Activated T-cell treated with anti-CD3 and anti-CD28 coated beads for 48 hours (primary cell): ENCODE measurements at regions not wholly inside any gene's neighbourhood (a gene's known extent, or its start where the extent isn't known, plus 50 kb on each side); places are given as distances from the start of the nearest gene placed in this dataset.
"Not testable (repeated sequence)": the region's sequence is repeated elsewhere in the genome, so short reads cannot be mapped to it uniquely, and the experiment has no call there.

Source experiments
- DNase-seq: peaks from one replicate; pipeline ENCODE4 v3.0.0-alpha.2; 2020; ENCODE audit warnings: low read depth

DNA sequence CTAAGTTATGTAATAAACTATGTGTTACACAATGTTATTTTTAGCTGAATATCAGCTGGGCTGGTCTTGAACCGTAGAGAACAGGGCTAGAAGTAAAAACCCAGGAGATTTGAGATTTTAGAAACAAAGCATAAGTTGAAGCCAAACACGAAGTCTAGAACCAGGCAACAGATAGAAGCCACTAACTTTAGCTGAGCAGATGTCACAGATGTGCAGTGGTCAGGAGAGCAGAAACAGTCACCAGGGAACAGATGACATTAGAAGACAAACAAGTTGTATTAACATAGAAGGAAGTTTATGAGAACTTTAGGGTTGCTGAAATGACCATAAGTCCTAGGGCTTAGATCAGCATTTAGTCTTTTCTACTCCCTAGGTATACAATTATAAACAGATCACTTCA, 731.0 kb downstream of the ZNF385D start:
- no peak for DNase-seq

DNA sequence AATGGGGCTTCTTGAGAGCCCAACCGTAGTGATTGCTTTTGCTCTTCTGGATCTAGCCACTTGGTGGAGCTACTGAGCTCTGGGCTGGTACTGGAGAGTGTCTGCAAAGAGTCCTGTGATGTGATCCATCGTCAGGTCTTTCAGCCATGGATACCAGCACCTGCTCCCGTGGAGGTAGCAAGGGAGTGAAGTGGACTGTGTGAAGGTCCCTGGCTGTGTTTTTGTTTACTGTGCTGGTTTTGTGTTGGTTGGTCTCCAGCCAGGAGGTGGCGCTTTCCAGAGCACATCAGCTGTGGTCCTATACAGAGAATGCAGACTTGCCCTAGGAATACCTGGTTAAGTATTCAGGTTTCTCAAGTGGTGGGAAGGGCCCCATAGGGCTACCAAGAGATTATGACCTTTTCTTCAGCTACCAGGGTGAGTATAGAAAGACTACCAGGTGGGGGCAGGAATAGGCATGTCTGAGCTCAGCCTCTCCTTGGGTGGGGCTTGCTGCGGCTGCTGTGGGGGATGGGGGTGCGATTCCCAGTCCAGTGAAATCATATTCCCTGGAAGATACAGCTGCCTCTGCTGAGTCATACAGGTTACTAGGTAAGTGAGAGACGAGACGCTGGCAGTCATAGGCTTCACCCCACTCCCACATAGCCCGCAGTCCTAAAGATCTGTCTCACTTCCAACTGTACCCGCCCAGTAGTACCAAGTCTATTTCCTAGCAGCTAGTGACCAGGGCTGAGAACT, 733.7 kb downstream of the ZNF385D start:
- DNase-seq: no peak

DNA sequence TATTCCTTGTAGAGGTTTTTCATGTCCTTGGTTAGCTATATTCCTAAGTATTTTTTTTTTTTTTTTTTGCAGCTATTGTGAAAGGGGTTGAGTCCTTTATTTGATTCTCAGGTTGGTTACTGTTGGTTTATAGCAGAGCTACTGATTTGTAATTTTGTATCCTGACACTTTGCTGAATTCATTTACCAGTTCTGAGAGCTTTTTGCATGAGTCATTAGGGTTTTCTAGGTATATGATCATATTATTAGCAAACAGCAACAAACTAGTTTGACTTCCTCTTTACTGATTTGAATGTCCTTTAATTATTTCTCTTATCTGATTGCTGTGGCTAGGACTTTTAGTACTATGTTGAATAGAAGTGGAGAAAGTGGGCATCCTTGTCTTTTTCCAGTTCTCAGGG, 737.4 kb downstream of the ZNF385D start:
- DNase-seq: no peak

DNA sequence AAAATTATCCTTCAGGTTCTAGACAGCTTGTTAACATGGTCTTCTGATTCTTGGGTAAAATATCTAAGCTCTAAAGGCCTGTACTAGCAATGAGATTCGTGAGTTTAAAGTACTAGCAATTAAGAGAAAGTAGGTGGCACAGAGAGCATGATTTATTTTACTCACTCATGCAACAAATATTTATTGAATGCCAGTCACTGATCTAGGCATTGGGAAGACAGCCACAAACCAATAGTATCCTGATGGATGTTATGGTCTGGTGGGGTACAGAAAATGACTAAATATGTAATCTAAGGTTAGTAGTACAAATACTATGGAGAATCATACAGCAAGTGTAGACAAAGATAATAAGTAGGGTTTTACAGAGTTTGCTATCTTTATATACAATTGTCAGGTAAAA, 751.3 kb downstream of the ZNF385D start:
- DNase-seq: no peak

DNA sequence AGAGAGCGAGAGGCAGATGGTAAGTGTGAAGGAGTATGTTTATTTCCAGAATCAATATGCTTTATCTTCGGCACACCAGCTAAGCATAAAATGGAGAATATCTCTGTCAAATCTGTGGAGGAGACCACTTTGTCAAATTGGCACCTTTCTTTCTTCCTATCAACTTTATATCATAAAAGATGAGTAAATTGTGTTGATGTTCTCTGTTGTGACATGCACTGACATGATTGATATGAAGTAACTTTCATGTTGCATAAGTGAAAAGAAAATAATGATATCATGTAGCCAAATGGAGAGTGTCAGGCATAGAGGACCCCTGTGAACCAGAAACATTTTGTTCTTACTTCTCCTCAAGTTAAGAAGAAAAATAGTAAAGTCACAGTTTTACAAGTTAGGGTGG, 753.8 kb downstream of the ZNF385D start:
- no peak for DNase-seq

DNA sequence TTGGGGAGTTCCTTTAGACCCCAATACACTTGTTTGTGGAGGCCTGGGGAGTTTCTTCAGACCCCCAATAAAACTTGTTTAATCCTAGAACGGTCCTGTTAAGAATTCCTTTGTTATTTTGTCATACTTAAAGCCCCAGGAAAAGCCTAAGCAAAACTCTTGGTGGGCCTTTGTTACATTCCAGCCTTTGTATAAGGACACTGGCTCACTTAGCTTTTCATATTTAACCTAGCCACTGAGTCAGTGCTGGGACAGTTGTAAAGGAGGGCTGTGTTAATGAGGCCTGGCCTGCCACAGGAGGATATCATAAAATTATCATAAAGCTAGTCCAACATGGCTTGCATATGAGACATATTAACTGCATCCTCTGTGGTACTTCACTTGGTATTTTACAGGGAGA, 760.1 kb downstream of the ZNF385D start:
- DNase-seq: no peak

DNA sequence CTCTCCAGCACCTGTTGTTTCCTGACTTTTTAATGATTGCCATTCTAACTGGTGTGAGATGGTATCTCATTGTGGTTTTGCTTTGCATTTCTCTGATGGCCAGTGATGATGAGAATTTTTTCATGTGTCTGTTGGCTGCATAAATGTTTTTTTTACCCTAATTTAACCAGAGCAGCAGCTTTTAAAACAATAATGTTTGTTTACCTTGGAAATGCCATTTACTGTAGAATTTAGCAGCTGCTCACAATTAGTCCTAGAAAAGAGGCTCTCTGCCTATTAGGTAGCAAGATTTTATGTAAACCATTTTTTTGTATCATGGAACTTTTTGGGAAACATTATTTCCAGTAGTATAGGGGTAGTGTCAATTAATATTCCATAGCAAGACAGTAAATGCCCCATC, 761.4 kb downstream of the ZNF385D start:
- DNase-seq: not testable (repeated sequence)

DNA sequence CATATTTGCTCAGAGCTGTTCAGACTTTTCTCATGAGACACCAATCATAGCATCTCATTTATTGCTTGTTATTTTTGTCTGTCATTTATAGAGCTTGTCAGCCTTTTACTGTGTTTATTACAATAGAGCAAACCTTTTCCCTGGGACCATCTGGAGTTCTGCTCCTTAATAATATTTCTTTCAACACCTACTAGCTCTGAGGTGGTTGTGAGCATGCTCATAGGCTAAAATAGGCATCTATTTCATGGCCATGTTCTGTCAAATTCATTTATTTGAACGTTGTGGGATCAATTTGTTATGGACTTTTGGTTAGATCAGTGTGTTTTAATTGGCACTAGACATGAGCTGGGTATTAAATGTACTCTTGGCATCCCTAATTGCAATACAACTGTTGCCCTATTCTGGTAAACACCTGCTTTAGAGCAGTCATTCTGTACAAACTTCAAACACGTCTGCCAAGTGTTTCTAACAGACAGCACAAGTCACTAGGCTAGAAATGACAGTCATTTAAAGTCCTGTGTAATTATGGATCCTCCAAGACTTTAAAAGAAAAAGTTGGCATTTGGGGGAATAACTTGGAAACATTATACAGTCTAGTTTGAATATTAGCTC, 766.3 kb downstream of the ZNF385D start:
- no peak for DNase-seq

DNA sequence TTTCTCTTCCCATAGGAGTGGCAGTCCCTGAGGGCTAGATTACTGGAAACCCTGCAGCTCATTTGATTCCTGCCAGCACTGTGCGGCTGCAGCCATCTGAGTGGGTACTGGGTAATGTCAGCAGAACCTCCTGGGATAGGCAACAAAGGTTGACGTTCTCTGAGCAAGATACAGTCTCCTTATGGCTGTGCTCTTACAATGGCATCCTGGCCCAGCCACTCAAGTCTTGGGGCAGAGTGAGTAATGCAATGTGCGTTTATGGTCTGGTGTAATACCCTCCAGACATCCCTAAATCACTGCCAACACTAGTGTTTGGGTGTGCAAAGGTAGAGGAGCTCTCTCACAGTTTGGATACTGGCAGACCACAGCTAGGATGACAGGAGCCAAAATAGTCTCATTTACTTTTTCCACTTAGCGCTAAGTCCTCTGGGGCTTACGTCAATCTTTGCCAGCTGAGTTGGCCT, 775.8 kb downstream of the ZNF385D start:
- no peak for DNase-seq

DNA sequence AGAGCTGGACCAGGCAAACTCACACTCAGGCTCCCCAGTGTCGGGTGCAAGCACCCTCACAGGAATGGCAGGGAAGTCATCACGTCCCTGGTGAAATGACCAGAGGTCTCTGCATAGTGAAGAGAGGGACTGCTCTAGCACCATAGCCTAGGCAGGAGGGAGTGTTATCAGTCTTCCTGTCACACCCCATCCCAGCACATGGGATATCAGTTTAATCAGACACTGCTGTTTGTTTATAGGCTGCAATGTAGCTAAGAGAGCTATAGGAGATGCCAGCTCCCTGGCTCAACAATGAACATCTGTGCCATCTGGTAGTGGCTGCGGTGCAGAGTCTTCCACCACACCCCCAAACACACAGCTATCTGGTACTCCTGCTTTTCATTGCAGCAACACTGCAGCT, 776.6 kb downstream of the ZNF385D start:
- DNase-seq: no peak

DNA sequence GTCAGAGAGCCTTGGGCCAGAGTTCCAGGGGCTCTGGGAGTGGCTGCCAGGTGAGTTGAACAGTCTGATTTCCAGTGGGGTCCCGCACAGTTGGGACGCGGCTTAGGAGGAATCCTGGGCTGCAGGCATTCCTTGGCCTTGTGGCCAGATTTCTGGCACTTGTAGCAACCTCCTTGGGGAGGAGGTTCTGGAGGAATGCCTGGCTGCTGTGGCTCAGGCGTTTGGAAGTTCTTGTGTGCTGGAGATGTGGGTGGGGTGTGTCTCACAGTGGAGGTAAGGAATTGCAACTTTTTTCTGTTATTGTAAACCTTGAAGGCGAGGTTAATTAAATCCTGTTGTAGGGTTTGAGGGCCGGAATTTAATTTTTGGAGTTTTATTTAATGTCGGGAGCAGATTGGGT, 780.2 kb downstream of the ZNF385D start:
- not testable (repeated sequence) for DNase-seq

DNA sequence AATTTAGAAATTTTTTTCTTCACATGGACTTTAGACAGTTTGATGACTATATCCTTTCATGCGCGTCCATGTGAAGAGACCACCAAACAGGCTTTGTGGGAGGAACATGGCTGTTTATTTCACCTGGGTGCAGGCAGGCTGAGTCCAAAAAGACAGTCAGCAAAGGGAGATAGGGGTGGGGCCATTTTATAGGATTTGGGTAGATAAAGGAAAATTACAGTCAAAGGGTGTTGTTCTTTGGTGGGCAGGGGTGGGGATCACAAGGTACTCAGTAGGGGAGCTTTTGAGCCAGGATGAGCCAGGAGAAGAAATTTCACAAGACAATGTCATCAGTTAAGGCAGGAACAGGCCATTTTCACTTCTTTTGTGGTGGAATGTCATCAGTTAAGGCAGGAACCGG, 781.5 kb upstream of the SGO1 start:
- DNase-seq: not testable (repeated sequence)

DNA sequence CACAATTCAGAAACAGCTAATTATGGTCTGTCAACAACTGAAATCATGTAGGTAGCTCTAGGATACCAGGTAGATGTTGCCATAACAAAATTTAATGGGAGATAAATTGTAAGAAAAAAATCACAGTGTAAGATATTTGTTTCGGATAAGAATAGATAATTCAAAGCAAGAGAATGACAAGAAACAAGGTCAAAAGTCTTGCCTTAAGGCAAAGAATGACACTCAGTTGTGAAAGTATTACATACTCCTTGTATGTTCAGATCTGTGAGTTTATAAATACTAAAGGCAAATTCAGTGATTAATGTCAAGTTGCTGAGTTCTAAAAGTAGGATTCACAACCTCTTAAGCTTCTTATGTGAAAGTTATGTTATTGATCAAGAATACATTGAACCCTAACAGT, 772.2 kb upstream of the SGO1 start:
- no peak for DNase-seq

DNA sequence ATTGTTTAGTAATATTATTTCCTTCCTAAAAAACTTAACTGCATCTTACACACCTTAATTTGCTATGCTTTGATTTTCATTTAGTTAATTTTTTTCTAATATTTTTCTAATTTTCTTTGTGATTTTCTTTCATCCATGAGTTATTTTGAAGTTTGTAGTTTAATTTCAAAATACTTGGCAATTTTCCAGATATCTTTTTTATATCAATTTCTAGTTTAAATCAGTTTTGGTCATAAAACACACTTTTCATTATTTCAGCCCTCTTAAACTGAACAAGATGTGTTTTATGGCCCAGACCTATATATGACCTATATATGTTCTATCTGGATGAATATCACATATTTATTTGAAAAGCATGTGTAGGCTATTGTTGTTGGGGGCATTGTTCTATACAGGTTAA, 759.9 kb upstream of the SGO1 start:
- no peak for DNase-seq

DNA sequence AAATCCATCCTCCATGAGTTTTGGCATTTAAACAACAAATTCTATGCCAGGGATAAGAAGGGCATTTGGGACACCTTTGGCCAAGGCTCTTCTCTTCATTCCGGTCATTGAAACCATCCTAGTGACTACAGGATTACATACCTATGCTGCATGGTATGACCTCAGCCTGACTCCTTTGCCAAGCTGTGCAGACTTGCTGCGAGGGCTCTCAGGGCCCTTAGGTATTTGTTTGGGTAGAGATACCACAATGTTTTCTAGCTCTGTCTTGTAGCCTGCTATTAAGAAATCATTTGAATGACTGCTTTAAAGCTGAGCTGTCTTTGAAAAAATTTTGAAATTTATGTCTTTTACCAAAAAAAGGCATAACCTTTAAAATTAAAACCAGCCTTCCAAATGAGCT, 749.8 kb upstream of the SGO1 start:
- DNase-seq: no peak

DNA sequence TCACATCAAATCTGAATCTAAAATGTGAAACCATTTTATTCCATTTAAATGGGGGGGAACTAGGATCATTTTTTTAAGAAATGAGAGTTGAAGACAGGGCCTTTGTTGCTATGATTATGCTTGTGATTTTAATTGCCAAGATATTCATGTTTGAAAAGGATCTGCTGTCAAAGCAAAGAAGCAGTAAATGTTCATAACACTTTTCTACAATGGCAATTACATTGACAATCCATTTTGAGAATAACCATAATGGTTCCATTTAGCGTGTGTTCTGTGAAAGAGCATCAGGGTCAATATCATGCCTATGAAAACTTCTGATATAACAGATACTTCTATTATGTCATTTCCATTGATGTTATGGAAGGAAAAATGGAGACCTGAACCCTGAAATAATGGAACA, 745.8 kb upstream of the SGO1 start:
- no peak for DNase-seq

DNA sequence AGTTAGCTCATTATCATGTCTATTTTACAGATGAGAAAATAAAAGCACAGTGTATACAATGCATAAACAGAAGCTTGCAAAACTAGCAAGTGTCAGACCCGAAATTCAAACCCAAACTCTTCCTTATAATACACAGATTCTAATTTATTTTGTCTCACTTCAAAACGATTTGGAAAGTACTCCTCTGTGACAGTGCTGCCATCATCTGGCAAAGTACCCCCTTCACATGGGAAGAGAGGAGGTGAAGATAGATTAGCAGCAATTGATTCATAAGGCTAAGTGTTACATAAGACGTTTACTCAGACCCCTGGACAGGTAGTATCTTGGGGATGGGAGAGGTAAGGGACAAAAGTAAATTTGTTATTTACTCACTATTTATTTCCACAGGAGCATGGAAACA, 744.0 kb upstream of the SGO1 start:
- DNase-seq: no peak

DNA sequence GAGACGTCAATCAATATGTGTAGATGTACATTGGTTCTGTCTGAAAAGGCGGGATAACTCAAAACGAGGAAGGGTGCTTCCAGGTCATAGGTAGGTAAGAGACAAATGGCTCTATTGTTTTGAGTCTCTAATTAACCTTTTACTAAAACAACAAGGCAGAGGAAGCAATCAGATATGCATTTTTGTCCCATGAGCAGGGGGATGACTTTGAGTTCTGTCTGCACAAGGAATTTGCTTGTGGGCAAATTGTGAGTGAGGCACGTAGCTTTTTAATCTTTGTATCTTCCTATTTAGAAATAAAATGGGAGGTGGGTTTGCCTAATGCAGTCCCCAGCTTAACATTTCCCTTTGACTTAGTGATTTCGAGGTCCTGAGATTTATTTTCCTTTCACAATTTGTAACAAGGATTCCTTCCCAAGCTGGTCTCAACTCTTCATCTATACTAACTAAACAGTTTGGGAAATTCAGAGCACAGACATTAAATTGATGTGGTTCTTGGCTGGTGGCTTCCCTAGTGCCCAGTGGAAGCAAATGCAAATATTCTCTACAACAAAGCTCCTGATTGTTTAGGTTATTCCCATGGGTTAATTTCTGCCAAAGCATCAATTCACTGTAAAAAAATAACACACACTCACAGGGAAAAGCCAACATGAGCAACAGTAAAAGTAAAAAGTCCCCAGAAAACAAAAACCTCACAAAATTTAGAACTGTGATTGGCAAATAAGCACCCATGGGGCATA, 738.8 kb upstream of the SGO1 start:
- no peak for DNase-seq

DNA sequence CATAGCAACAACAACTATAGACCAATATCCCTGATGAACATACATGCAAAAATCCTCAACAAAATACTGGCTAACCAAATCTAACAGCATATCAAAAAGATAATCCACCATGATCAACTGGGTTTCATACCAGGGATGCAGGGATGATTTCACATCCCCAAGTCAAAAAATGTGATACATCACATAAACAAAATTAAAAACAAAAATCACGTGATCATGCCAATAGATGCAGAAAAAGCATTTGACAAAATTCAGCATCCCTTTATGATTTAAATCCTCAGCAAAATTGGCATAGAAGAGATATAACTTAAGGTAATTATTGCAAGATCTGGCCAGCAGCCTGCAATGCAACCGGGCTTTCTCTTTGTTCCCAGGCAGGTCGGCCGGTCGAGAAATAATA, 735.1 kb upstream of the SGO1 start:
- not testable (repeated sequence) for DNase-seq

DNA sequence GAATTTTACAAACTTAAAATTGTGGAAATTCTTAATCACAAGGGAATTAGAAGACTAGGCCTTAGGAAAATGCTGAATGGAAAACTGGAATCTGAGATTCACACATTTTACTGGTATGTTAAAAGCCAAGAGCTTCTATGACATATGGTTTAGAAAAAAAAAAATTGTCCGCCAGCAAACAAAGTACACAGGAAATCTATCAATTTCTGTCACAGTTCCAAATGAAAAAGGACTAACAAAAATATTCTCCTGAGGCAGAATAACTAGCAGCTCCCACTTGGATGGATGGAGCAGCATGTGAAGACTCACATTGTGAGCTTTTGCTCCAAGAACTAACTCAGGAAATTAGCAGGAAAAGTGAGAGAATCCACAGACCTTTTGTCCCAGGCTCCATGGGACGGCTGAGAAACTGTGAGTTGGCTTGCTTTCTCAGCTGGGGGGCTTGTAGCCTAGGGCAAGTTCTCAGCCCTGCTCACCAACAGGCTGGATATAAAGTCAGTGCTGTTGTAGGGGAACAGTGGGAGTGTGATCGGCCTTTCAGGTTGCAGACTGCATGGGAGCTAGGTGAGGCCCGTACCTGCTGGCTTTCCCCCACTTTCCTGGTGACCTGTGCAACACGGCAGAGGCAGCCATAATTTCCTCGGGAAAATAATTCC, 731.1 kb upstream of the SGO1 start:
- no peak for DNase-seq

DNA sequence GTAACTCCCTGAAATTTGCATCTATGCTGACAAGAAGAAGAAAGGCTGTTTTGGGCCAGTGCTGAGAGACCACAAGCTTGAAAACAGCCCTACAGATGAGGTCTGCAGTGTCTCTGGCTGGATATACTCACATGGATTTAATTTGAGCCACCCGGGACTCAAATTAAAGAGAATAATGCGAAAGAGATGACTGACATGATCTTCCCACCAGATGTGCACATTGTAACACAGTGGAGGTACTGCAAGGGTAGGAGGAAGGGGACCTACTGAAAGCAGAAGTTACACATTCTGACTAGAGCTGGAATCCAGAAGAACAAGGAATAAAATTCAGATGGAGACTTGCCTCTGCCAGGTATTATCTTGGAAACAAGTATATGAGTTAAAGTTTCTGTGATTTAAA, 728.3 kb upstream of the SGO1 start:
- DNase-seq: no peak

DNA sequence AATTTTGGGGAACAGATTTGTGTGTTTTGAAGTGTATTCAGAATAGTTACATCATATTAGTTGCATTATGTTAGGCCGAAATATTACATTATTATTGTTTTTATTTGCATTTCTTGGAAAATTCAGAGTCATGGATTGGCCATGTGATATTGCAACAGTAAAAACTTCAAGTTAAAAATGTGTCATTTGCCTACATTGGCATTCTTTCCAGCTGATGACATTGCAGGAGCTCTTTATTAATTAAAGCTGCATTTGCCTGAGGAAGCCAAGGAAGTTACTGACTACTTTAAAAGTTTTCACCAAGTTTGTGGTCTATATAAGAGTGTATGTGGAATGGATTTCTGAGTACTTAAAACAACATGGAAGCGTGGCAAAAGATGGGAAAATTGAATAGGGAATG, 726.4 kb upstream of the SGO1 start:
- no peak for DNase-seq

DNA sequence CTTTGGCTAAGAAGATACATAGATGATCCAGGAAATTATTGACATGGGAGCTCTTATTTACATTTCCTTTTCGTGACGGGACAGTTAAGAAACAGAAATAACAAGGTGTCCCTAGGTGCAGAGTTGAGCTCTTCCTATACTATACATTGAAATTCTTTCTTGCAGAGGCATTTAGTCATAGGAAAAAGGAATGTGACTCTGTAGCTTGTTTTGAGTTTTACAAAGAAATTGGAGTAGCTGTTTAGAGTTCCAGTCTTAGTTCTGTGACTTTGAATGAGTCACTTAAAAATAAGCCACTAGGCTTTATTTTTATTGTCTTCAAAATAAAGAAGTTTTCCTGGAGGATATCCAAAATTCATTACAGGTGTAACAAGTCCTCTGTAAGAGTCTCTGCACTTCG, 723.5 kb upstream of the SGO1 start:
- no peak for DNase-seq
